LNCaP clone FGC (cell line): ENCODE measurements at regions not wholly inside any gene's neighbourhood (a gene's known extent, or its start where the extent isn't known, plus 50 kb on each side); places are given as distances from the start of the nearest gene placed in this dataset.

Experiments used
- DNase-seq: peaks from one replicate; pipeline ENCODE4 v3.0.0-alpha.2; 2011; ENCODE audit warnings: low read depth
- H3K4me3 ChIP-seq: 2 replicates; pipeline ENCODE4 v1.5.1; 2011; ENCODE audit warnings: mild to moderate bottlenecking, low read depth, low read length, control low read depth
- CTCF ChIP-seq: IDR thresholded peaks from 2 replicates; pipeline ENCODE4 v1.5.1; 2012; ENCODE audit warnings: mild to moderate bottlenecking; ENCODE audit not compliant: control insufficient read depth, insufficient read depth; ENCODE audit errors: extremely low read depth

- TF ChIP-seq CTCF: no peak
- DNase-seq: no peak
Observed at GRCh38 chr12:46433829-46434228, 61.3 kb upstream of the SLC38A2 start.

GRCh38 chr12:46432325-46432724 is 59.8 kb upstream of the SLC38A2 start:
- DNase-seq: no peak
- H3K4me3 ChIP-seq: no peak overlapping the region
- TF ChIP-seq CTCF: no peak

More at GRCh38 chr12:46433829-46434228, 61.3 kb upstream of the SLC38A2 start:
- H3K4me3 ChIP-seq: no peak overlapping the region

- no peak for TF ChIP-seq CTCF
- H3K4me3 ChIP-seq: no peak overlapping the region
- no peak for DNase-seq
Observed at GRCh38 chr12:46430340-46430948, 57.9 kb upstream of the SLC38A2 start.
